K562 (cell line): ENCODE measurements at regions not wholly inside any gene's neighbourhood (a gene's known extent, or its start where the extent isn't known, plus 50 kb on each side); places are given as distances from the start of the nearest gene placed in this dataset.

Source experiments
- ATAC-seq: fragments of 200-7000 bp; cut with Tn5 transposase; 3 replicates; pipeline ENCODE4 v1.9.1; 2020; ENCODE audit warnings: moderate library complexity
- BruUV-seq: library from RNA; stranded (reverse); fragments of 400-500 nt; replicated peaks from 2 replicates; lab custom pipeline; 2021; lab: Mats Ljungman, UMichigan
- CTCF ChIA-PET: fragments of 300-600 bp; formaldehyde crosslinking; extraction: SDS; loops from one replicate; lab custom pipeline; 2021; ENCODE audit warnings: low intra/inter-chr PET ratio; lab: Yijun Ruan, JAX
- POLR2A ChIA-PET: fragments of 300-600, 350-650 bp; sonication (Branson Sonifier 250); formaldehyde crosslinking; extraction: SDS; loops from one replicate; lab custom pipeline; 2021; ENCODE audit warnings: antibody characterized with exemption, inconsistent platforms; lab: Yijun Ruan, JAX
- DNase-seq, 4 experiments: peaks; one replicate each; pipeline versions ENCODE4 v3.0.0 to v3.0.0-alpha.2; 2011 to 2018; ENCODE audit warnings: low spot score in 3 of 4, mixed read lengths in 3 of 4; ENCODE audit errors: extremely low read depth in 1 of 4
- FAIRE-seq: peaks from 2 replicates; lab custom pipeline; 2011; peaks lifted over from hg19 to GRCh38; lab: Jason Lieb, UNC
- H2AFZ ChIP-seq: 2 replicates; pipeline ENCODE4 v1.6.0; 2011; ENCODE audit warnings: low read depth, low read length, control low read depth, inconsistent platforms
- H3K27ac ChIP-seq: fragments of 200-600 bp; 3 replicates; pipeline ENCODE4 v1.8.0; 2011; ENCODE audit warnings: low read depth, mild to moderate bottlenecking, control low read depth, inconsistent platforms, low read length, moderate library complexity, mixed read lengths; ENCODE audit errors: extremely low read depth
- H3K27me3 ChIP-seq, 2 experiments: fragments of 300-600 bp in 1 of 2; 2 replicates in 1 of 2; 3 replicates in 1 of 2; pipeline versions ENCODE4 v1.6.0 to v1.8.0; 2011; ENCODE audit warnings: inconsistent platforms in 2 of 2, low read length in 2 of 2, mild to moderate bottlenecking in 1 of 2, mixed read lengths in 1 of 2, moderate library complexity in 1 of 2; ENCODE audit not compliant: control insufficient read depth in 2 of 2, insufficient read depth in 2 of 2
- H3K36me3 ChIP-seq: fragments of 300-600 bp; 3 replicates; pipeline ENCODE4 v1.8.0; 2011; ENCODE audit warnings: mild to moderate bottlenecking, low read length, inconsistent platforms; ENCODE audit not compliant: control insufficient read depth, insufficient read depth
- H3K4me1 ChIP-seq, 2 experiments: fragments of 200-600 bp in 1 of 2; replicated peaks in 1 of 2; 2 replicates in 1 of 2; 3 replicates in 1 of 2; pipeline versions ENCODE4 v1.5.1 to v1.8.0; 2011; ENCODE audit warnings: inconsistent platforms in 2 of 2, low read length in 2 of 2, mild to moderate bottlenecking in 1 of 2, mixed read lengths in 1 of 2, moderate library complexity in 1 of 2; ENCODE audit not compliant: control insufficient read depth in 2 of 2, insufficient read depth in 2 of 2
- H3K4me2 ChIP-seq: 2 replicates; pipeline ENCODE4 v1.6.1; 2011; ENCODE audit warnings: low read length, control low read depth, inconsistent platforms, mixed read lengths; ENCODE audit not compliant: insufficient read depth
- H3K4me3 ChIP-seq: fragments of 200-600 bp; sonication (generic), shearing (Covaris generic); 2 replicates; pipeline ENCODE4 v1.5.1; 2016; ENCODE audit warnings: control low read depth, inconsistent platforms
- H3K79me2 ChIP-seq: fragments of 200-600 bp; 3 replicates; pipeline ENCODE4 v1.8.0; 2011; ENCODE audit warnings: low read length, inconsistent platforms; ENCODE audit not compliant: control insufficient read depth, insufficient read depth
- H3K9ac ChIP-seq, 2 experiments: 2 replicates each; pipeline versions ENCODE4 v1.6.0 to v1.6.1; 2011; ENCODE audit warnings: low read depth in 2 of 2, low read length in 2 of 2, control low read depth in 1 of 2, inconsistent platforms in 1 of 2, mild to moderate bottlenecking in 1 of 2, mixed read lengths in 1 of 2; ENCODE audit not compliant: insufficient read depth in 1 of 2
- H3K9me1 ChIP-seq: one replicate; pipeline ENCODE4 v1.6.0; 2011; ENCODE audit warnings: inconsistent platforms, mild to moderate bottlenecking, low read length, moderate library complexity; ENCODE audit not compliant: control insufficient read depth, insufficient read depth
- H3K9me3 ChIP-seq: replicated peaks from 2 replicates; pipeline ENCODE4 v1.5.1; 2011; ENCODE audit warnings: low read depth, low read length, inconsistent platforms; ENCODE audit not compliant: control insufficient read depth, insufficient read depth
- H4K20me1 ChIP-seq: replicated peaks from 2 replicates; pipeline ENCODE4 v1.6.1; 2011; ENCODE audit warnings: low read length, inconsistent platforms, mixed read lengths; ENCODE audit not compliant: control insufficient read depth, insufficient read depth
- COPS2 ChIP-seq: fragments of 450-650 bp; conservative IDR thresholded peaks from 2 replicates; pipeline ENCODE4 v1.6.1; 2016; ENCODE audit warnings: mild to moderate bottlenecking, moderate library complexity
- HOXB6 ChIP-seq: fragments of 250-450 bp; sonication (Bioruptor Pico); IDR thresholded peaks from 2 replicates; pipeline ENCODE4 v1.5.1; 2022; ENCODE audit warnings: mild to moderate bottlenecking, borderline replicate concordance
- NR2C1 ChIP-seq, 2 experiments: fragments of 450-650 bp; IDR thresholded peaks; 2 replicates each; pipeline ENCODE4 v1.6.1; 2017; ENCODE audit warnings: mild to moderate bottlenecking in 2 of 2, antibody characterized with exemption in 1 of 2, inconsistent platforms in 1 of 2, missing compliant biosample characterization in 1 of 2, missing genetic modification characterization in 1 of 2
- PHB ChIP-seq: fragments of 250-450 bp; sonication (Bioruptor Pico); IDR thresholded peaks from 2 replicates; pipeline ENCODE4 v1.5.0; 2021
- POLR3A ChIP-seq: IDR thresholded peaks from 2 replicates; pipeline ENCODE4 v1.6.1; 2011; ENCODE audit warnings: borderline replicate concordance, mild to moderate bottlenecking, moderate library complexity; ENCODE audit not compliant: insufficient read length, insufficient read depth; ENCODE audit errors: extremely low read depth
- PTRF ChIP-seq: fragments of 450-650 bp; IDR thresholded peaks from 2 replicates; pipeline ENCODE4 v1.6.1; 2016; ENCODE audit warnings: mild to moderate bottlenecking, missing genetic modification characterization, missing compliant biosample characterization
- TARDBP ChIP-seq: fragments of 450-650 bp; IDR thresholded peaks from 2 replicates; pipeline ENCODE4 v1.6.1; 2016
- TFAM ChIP-seq: fragments of 250-450 bp; sonication (Bioruptor Pico); conservative IDR thresholded peaks from 2 replicates; pipeline ENCODE4 v1.5.0; 2021; ENCODE audit warnings: mild to moderate bottlenecking, moderate library complexity
- VEZF1 ChIP-seq: fragments of 200-800 bp; sonication (Bioruptor generic); IDR thresholded peaks from 2 replicates; pipeline ENCODE4 v1.6.1; 2017; ENCODE audit warnings: missing genetic modification characterization, missing compliant biosample characterization
- WGBS: fragments of 100-300 bp; shearing (Covaris generic); methylation state at CpG from one replicate; pipeline ENCODE4 v1.1.6; 2016; ENCODE audit warnings: low coverage, mixed read lengths; ENCODE audit not compliant: insufficient coverage; ENCODE audit errors: missing lambda C conversion rate; 5-methylcytosine and 5-hydroxymethylcytosine counted together
- in situ Hi-C: fragments of 300-500 bp; cut with MboI; formaldehyde crosslinking; loops from 4 replicates; pipeline ENCODE4 v1.15.0; 2018; ENCODE audit warnings: inconsistent platforms, mixed read lengths
- intact Hi-C: fragments of 100-400 bp; cut with micrococcal nuclease; formaldehyde crosslinking; loops from 2 replicates; pipeline ENCODE4 v1.14.2; 2022
- TF ChIP-seq, protein P1 (sequence below): fragments of 250-450 bp; sonication (Bioruptor Pico); IDR thresholded peaks from 2 replicates; pipeline ENCODE4 v1.4.0; 2020
- TF ChIP-seq, protein P2 (sequence below): fragments of 250-450 bp; sonication (Bioruptor Pico); IDR thresholded peaks from 2 replicates; pipeline ENCODE4 v1.5.0; 2021

- no peak for ATAC-seq
- Histone ChIP-seq H3K79me2 (no peaks in the 10 kb centered on the region), H3K4me3 (no peak overlapping the region), H3K9me3 (no peaks in the 10 kb centered on the region), H3K36me3 (no peaks in the 10 kb centered on the region), H3K4me2 (no peak overlapping the region; the same call in 1 of the 2 replicates), H3K9ac (no peak overlapping the region), H3K9me1 (no peaks in the 10 kb centered on the region), H3K4me1 (no peaks in the 10 kb centered on the region), H2AFZ (no peak overlapping the region), H3K27me3 (peaks cover 63 to 66% of the 10 kb centered on the region in 2 experiments), H3K27ac (no peak overlapping the region), H4K20me1 (no peaks in the 10 kb centered on the region)
- in situ Hi-C loops (no loop called here), intact Hi-C loops (no loop called here)
- no peak for DNase-seq
- no peak for TF ChIP-seq POLR3A
- TF ChIP-seq VEZF1: no peak
- TF ChIP-seq TARDBP: no peak
- TF ChIP-seq, protein P1, sequence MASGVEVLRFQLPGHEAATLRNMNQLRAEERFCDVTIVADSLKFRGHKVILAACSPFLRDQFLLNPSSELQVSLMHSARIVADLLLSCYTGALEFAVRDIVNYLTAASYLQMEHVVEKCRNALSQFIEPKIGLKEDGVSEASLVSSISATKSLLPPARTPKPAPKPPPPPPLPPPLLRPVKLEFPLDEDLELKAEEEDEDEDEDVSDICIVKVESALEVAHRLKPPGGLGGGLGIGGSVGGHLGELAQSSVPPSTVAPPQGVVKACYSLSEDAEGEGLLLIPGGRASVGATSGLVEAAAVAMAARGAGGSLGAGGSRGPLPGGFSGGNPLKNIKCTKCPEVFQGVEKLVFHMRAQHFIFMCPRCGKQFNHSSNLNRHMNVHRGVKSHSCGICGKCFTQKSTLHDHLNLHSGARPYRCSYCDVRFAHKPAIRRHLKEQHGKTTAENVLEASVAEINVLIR (CRISPR knock-in tag): no peak
- no peak for TF ChIP-seq NR2C1 (IDR thresholded peaks at IDR 0.05)
- no peak for TF ChIP-seq NR2C1 (tag; IDR thresholded peaks at IDR 0.05)
- TF ChIP-seq COPS2: no peak
- TF ChIP-seq HOXB6 (CRISPR knock-in tag): no peak
- TF ChIP-seq PTRF (tag): no peak
- TF ChIP-seq TFAM: no peak
- TF ChIP-seq, protein P2, sequence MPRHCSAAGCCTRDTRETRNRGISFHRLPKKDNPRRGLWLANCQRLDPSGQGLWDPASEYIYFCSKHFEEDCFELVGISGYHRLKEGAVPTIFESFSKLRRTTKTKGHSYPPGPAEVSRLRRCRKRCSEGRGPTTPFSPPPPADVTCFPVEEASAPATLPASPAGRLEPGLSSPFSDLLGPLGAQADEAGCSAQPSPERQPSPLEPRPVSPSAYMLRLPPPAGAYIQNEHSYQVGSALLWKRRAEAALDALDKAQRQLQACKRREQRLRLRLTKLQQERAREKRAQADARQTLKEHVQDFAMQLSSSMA (CRISPR knock-in tag): no peak
- no peak for TF ChIP-seq PHB (CRISPR knock-in tag)
- ChIA-PET POLR2A (no interaction called here), CTCF (no interaction called here)
- WGBS: under 1% methylated on average over 12 of the region's 12 CpGs
- BruUV-seq: no TSS peak
- FAIRE-seq: no peak
These were observed 101.4 kb upstream of the PITRM1 start for GRCh38 chr10:3273966-3274365.
